GM19463 (cell line): ENCODE measurements at regions not wholly inside any gene's neighbourhood (a gene's known extent, or its start where the extent isn't known, plus 50 kb on each side); places are given as distances from the start of the nearest gene placed in this dataset.
"Not testable (repeated sequence)": the region's sequence is repeated elsewhere in the genome, so short reads cannot be mapped to it uniquely, and the experiment has no call there.

Experiments
- ATAC-seq: cut with Tn5 transposase; IDR thresholded peaks from one replicate; pipeline ENCODE4 v1.9.1; 2021; ENCODE audit warnings: mild to moderate bottlenecking, moderate library complexity; ENCODE audit not compliant: unreplicated experiment

DNA sequence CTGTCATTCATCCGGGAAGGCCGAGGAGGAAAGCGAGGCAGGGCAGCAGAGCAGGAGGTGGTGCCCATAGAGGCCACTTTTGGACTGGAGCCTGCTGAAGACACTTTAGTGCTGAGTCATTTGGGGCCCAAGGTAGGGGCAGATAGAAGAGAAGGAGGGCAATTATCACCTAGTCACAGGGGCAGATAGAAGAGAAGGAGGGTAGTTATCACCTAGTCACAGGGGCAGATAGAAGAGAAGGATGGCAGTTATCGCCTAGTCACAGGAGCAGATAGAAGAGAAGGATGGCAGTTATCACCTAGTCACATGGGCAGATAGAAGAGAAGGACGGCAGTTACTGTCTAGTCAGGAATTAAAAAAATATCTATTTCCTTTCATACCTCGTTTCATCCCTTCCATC is 1372.6 kb downstream of the FOXD4L5 start:
- ATAC-seq: not testable (repeated sequence)

DNA sequence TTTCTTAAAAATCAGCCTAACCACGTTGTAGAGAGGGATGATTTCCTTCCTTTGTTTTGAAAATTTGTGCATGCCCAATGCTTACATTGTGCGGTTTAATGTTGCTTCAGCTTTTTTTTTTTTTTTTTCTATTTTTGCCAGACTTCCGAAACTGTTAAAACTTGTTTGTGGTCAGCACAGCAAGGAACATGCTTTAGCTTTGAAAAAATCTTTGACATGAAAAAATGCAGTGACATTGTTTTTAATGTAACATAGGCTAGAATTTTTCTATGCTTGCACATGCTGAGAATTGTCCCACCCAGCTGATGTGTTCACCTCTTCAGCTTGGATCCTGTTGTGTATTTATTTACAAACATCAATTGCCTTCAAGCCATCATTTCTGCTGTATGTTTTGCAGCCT is 1375.9 kb downstream of the FOXD4L5 start:
- ATAC-seq: not testable (repeated sequence)

DNA sequence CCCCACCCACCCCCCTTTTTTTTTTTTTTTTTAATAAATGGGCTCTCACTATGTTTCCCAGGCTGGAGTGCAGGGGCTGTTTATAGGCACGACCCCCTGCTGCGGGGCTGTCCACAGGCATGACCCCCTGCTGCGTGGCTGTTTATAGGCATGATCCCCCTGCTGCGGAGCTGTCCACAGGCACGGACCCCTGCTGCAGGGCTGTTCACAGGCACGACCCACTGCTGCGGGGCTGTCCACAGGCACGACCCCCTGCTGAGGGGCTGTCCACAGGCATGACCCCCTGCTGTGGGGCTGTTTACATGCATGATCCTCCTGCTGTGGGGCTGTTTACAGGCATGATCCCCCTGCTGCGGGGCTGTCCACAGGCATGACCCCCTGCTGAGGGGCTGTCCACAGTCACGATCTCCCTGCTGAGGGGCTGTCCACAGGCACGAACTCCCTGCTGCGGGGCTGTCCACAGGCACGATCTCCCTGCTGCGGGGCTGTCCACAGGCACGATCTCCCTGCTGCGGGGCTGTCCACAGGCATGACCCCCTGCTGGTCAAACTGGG is 1385.3 kb downstream of the FOXD4L5 start:
- not testable (repeated sequence) for ATAC-seq

DNA sequence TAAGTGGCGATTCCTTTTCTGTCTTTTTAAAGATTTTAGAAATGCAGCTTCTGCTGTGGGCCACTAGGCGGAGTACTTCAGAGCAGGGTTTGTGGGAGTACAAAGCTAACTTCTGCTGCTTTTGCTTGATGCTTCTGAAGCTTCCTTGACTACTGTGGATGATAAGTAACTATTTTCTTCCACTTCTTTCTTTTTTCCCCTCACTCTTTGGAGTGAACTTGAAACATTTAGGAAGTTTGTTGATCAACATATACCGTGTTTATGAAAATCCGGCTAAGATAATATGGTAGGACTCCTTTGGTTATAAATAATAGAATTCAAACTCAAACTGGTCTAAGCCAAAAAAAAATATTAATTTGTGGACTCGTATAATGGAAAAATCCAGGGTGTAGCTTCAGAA is 1403.6 kb downstream of the FOXD4L5 start:
- ATAC-seq: not testable (repeated sequence)

DNA sequence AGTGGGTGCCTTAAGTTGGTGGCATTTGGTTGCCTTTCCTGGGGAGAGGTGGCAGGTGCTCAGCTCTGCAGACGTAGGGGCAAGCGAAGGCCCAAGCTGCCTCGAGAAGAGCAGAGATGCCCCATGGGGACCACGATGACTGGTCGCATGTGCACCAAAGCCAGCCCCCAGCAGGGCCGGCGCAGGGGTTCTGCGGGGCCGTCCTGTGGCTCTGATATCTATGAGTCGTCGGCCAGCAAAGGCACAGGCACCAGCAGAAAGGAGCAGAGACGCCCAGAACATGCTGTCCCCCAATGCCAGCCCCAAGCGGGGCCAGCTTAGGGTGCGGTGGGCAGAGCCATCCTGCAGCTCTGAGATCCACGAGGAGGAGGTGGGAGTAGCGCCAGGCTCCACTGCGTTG is 1408.6 kb downstream of the FOXD4L5 start:
- ATAC-seq: not testable (repeated sequence)

DNA sequence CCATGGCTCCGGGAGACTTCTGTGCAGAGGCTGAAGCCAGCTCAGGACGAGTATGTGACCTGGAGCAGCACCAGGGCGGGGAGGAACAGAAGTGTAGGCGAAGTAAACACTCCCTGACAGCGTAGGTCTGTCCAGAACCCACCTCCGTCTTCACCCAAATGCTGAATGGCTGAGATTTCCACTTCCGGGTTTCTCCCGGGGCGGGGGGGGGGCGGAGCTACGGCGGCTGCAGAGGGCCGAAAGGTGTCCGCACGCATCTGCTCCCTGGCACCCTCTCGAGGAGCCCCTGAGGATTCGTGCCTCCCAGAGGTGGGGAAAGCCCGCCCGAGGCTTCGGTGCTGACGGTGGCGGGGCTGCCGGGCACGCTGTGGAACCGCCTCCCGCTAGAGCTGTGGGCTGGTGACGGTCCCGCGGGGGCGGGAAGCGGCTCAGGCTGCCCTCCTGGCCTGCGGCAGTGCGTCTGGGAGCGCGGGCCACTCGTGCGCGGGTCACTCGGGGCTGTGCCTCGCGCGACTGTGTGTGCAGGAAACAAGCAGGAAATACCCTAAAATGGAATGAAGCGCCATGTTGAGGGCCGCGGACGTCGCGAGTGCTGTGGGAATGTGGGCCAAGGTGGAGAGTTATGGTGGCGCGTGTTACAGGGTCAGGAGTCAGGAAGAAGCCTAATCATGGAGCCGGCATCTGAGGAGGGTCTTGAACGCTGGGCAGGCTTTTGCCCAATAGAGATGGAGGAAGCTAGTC is 1425.4 kb downstream of the FOXD4L5 start:
- no peak for ATAC-seq

DNA sequence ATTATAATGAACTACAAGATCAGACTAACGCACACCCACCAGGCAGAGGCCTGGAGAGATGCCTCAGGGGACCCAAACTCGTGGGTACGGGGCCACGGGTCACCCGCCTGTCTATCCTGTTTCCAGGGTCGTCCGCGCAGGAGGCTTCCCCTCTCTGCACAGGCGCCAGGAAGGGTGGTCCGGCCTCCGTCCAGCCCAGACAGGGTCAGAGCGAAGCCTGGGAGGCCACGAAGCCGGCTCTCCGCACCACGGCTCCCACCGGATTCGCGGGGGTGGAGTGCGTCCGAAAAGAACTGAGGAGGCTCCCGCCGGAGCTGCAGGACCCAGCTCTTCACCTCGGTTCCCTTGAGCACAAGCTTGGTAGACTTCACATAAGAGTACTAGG is 1425.9 kb downstream of the FOXD4L5 start:
- ATAC-seq: not testable (repeated sequence)

DNA sequence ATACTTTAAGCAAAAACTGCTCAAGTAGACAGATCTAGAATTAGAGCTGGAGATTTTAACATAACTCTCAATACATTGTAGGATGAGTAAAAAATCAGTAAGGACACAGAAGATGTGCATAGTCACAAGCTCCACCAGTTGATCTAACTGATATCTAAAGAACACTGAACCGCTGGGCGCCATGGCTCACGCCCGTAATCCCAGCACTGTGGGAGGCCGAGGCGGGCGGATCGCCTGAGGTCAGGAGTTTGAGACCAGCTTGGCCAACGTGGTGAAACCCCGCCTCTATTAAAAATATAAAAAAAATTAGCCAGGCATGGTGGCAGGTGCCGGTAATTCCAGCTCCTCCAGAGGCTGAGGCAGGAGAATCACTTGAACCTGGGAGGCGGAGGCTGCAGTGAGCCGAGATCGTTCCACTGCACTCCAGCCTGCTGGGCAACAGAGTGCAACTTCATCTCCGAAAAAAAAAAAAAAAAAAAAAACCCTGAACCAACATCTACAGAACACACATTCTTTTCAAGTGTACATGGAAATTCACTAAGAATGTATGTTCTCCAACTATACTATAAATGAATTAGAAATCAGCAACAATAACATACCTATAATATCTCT is 1431.8 kb downstream of the FOXD4L5 start:
- ATAC-seq: not testable (repeated sequence)

DNA sequence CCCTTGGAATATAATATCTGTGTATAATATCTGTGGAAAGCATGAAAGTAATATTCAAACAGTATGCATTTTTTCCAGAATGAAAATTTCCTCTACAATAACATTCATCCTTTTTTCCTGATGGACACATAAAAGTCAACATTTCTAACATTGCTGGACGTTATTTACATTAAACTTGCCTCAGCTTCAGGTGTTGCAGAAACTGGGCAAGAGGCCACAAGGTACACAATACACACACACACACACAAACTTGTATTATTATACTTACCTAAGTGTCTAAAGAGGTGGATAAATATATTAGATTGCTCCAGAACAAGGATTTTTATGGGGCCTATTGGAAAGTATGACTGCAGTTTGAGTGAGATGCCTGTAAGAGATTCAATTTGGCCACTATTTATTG is 1460.2 kb downstream of the FOXD4L5 start:
- ATAC-seq: not testable (repeated sequence)

DNA sequence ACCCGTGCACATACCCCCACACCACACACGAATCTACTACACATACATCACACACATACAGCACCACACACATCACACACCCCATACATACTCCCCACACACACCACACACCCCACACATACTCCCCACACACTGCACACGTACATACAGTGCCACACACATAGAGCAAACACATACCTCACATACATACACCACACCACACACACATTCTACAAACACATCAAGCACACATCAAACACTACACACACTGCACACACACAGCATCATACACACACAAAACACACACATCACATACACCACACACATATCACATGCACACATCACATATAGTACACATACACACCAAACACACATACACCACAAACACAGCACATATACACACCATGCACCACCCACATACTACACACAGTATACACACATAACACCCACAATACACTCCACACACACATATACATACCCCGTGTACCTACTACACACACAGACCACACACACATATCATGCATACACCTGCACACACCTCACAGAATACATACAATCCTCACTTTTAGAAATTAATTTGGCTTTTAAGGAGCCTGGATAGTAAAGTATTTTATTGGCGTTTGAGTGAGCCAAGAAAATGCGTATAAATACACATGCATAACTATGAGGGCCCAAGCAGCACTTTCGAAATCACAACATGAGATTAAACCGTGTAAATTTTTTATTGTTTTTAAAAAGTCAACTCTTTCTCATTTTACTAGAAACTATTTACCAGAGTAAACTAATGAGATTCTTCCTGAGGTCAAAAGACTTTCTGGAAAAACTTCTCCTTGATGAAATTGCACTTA is 1461.4 kb downstream of the FOXD4L5 start:
- not testable (repeated sequence) for ATAC-seq

DNA sequence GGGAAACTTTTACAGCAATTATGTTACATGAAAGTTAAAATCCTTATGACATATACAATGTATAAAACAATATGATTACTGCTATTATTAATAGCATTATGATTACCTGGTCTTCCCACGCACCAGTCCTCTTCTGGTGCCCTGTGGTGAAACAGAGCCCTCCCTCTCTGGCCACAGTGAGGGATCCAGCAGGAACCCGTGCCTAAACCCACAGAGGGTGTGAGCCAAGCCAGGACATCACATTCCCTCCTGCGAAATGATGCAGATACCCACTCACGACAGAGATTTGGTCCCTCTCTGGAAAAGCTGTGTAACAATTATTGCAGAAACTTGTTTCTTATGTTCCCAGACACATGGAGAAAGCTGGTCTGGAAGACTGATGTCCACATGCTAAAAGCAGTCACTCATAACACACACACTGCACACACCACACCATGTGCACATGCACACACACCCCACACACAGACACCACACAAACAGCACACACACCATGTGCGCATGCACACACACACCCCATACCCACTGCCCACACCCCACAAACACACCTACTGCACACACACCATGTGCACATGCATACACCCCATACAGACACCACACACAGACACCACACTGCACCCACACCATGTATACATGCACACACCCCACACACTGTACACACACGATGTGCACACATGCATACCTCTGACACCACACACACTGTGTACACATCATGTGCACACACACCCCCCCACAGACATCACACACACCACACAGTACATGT is 1462.2 kb downstream of the FOXD4L5 start:
- ATAC-seq: not testable (repeated sequence)

DNA sequence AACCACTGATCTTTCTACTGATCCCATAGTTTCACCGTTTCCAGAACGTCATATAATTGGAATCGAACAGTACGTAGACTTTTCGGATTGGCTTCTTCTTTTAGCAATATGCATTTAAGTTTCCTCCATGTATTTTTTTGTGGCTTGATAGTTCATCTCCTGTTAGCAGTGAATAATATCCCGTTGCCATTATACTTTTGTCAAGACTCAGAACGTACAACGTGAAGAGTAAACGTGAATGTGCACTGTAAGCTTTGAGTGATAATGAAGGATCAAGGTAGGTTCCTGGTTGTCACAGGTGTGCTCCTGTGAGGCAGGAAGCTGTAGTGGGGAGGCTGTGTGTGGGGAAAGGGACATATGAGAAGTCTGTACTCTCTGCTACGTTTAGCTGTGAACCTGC is 1463.7 kb downstream of the FOXD4L5 start:
- ATAC-seq: not testable (repeated sequence)

DNA sequence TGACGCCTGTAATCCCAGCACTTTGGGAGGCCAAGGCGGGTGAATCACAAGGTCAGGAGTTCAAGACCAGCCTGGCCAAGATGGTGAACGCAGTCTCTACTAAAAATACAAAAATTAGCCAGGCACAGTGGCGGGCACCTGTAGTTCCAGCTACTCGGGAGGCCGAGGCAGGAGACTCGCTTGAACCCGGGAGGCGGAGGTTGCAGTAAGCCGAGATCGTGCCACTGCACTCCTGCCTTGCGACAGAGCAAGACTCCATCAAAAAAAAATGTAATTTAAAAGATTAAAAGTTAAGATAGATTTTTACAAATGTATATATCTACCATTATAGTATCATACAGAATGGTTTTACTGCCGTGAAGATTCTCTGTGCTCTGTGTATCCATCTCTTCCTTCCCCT is 1464.1 kb downstream of the FOXD4L5 start:
- not testable (repeated sequence) for ATAC-seq

DNA sequence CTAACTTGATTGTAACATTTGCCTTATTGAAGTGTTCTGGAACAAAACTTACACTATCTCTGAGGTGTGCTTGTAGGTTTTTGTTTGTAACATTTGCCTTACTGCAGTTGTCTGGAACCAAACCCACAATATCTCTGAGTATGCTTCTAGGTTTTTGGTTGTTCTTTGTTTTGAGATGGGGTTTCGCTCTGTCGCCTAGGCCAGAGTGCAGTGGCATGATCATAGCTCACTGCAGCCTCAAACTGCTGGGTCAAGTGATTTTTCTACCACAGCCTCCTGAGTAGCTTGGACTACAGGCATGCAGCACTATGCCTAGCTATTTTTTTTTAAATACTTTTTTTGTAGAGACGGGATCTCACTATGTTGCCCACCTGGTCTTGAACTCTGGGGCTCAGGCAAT is 1464.6 kb downstream of the FOXD4L5 start:
- not testable (repeated sequence) for ATAC-seq

DNA sequence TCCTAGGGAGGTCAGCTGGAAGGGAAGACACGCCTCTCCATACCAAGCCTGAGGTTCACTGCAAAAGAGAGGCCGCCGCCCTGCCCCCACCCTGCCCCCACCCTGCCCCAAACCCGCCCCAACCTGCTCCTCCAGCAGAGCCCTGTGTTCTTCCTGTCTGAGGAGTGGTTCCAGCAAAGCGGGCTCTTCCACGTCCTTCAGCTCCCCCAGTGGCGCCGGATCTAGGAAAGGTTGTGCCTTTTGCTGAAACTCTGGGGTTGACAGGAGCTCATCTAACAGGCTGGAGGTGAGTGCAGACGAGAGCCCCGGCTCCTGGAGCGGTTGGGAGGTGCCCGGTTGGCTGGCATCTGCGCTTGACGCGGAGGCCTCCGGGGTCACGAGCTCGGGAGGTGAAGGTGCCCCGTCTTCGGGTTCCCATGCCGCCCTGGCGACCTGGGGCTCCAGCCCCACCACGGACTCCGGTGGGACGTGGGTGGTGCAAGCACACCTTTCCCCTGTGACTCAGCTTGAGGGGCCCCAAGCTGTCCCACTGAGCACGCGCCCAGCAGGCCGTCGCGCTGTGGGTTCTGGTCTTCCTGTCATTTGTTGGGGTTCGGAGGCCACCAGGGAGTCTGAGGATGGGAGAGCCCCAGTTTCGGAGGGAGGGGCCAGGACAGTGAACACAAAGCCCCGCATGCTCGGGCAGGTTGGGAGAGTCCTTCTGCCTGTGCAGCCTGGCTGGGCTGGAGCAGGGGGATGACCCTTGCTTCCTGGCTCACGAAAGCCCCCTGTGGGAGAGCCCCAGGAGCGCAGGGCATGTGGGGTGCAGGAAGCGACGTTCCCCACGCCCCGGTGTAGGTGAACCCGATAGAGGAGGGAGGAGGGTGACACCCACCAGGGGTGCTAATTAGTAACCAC is 1467.1 kb downstream of the FOXD4L5 start:
- peak; percentile 56 for ATAC-seq

DNA sequence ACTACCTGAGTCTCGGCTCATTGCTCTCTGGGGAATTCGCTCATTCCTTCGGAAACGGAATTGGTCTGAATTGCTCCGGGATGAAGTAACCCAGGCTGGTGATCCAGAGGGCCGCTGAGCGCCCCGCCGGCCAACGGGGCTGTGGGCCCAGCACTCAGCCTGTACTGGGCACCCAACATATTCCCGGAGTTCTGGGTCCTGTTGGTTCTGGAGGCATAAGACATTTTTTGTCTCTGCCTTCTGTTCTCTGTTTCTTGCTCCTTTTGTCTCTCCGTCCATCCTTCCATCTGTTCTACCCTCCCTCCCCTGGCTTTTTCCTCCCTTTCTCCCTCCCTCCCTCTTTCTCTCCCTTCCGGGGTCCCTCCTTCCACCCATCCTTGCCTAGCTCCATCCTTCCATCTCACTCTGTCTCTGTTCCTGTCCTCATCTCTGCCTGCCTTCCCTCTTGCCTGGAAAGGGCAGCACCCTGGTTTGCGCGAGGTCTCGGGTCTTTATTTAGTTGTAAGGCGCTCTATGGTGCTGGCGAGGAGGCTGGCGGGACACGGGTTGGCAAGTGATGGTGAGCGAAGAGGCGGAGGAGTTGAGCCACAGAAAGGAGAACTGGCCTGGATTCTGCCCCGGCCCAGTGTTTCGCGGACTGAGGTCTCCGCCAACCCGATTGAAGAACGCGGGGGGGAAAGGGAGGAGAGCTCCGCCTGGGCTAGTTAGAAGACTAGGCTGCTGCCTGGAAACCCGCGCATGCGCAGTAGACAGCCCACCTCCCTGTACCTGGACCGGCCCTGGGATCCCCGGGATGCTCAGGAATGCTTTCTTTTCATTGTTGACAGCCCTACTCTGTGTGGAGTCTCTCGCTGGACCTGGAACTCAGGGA is 1468.0 kb downstream of the FOXD4L5 start:
- peak; percentile 58 for ATAC-seq

DNA sequence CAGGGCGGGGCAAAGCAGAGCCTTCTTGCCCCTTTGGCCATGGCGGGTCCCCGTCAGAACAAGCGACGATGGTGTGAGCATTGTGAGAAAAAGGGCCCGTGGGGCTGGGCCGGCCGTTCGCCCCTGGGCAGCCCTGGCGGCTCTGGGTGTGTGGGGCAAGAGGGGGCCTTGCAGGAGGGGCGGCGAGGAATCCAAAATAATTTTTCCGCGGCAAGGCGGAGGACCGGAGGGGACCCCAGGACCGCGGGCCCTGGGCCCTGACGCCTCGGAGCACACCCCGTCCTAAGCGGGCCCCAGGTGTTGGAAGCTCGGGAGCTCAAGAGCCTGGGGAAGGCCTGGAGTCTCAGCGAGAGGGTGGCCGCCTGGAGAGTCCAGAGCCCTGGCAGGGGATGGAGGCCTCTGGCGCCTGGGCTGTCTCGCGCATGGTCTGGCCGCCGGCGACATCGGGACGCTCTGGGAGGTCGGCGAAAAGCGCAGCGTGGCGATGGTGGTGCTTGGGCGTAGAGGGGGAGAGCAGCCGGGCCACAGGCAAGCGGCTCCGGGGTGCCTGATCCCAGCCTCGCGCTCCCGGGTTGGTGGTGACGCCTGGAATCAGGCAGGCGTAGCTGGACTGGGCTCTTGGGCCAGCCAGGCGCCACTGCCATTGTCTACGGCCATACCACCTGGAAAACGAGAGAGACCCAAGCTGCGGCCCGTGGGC is 1469.9 kb downstream of the FOXD4L5 start:
- not testable (repeated sequence) for ATAC-seq
